Stimulated activated CD8-positive, alpha-beta memory T cell treated with anti-CD3 and anti-CD28 coated beads, Interleukin-15, amount 100 ng/mL, for 24 hours (primary cell): ENCODE measurements at regions not wholly inside any gene's neighbourhood (a gene's known extent, or its start where the extent isn't known, plus 50 kb on each side); places are given as distances from the start of the nearest gene placed in this dataset.

Experiments
- DNase-seq: peaks from one replicate; pipeline ENCODE4 v3.0.0-alpha.2; 2020; ENCODE audit warnings: low read depth

DNA sequence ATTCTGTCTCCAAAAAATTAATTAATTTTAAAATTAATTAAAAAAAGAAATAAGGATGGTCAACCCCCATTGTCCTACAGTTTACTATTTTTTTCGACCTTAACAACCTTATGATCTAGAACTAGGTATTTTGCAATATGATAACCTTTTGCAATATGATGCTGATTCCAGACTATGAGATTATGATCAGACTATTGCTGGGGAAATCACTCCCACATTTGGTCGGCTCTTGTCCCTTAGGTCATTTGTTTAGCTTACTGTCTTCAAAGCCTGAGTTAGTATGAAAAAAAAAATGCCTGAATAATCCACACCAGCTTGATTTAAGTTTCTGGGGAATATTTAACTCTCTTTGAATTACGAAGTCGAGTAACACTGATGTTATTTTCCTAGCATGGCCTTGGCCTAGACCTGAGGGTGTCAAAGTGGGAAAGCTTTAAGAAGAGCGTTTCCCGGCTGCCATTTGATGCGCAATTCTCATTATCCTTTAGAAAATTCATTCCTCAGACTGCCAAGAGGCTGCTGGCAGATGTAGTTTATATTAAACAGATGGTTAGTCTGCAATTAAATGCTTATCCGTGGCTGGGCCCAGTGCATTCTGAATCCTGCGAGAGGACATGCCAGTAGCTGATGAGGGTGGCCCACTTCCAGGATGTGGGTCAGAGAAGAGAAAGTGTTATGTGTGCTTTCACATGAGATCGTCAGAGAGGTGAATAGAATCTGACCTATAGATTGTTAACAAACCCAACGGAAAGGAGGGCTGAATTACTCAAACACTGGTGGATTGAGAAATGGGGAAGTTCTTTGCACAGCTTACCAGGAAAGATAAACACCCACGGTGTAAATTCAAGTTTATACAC is 496.0 kb upstream of the THBS1 start:
- no peak for DNase-seq

DNA sequence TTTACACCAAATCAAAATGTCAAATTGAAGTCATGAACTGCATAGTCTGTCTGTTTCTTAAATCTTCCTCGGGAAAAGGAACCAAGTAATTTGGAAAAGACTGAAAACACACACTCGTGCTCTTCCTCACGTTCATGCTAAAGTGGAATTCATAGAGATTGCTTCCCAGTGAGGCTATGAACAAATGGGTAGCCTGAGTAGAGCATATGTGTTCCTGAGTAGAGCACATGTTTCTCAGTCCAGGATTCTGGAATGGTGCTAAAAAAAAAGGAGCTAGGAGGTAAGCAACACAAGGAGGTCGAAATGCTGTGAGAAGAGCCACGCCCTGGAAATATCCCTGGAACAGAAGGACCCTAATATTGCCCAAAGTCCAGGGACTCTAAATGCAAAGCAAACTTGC is 494.2 kb upstream of the THBS1 start:
- no peak for DNase-seq

DNA sequence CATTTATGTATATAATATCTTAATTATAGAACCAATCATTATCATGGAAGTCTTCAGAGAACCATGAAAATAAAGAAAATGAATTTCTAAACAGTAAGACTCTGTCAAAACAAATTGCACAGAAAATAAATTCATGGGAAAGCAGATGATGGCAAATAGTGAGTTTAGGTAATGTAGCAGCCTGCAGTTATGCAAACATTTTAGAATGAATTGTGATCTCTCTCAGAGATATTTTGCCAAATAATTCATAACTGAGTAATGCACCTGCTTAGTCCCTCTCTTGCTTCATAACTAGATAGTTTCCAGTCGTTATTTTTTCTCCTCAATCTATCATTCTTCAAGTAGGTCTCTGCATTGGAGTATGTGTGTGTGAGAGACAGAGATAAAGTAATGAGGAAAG is 492.7 kb upstream of the THBS1 start:
- DNase-seq = no peak

DNA sequence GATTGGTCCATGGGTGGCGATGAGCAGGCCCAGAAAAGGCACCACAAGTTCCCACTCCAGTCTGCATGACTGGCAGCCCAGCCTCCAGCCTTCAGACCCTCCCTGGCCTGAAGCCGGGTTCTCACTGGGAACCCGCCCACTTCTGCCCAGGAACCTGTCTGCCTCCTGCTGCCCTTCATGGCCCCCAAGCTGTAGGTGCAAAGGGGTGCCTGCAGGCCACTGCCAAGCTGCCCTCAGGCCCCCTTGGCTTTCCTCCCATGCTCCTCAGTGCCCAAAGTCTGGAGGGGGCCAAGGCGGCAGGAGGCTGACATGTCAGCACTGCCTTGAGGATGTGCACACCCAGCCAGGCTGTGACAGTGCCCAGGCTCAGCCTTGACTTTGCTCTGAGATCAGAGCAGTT is 488.5 kb upstream of the THBS1 start:
- DNase-seq = no peak

DNA sequence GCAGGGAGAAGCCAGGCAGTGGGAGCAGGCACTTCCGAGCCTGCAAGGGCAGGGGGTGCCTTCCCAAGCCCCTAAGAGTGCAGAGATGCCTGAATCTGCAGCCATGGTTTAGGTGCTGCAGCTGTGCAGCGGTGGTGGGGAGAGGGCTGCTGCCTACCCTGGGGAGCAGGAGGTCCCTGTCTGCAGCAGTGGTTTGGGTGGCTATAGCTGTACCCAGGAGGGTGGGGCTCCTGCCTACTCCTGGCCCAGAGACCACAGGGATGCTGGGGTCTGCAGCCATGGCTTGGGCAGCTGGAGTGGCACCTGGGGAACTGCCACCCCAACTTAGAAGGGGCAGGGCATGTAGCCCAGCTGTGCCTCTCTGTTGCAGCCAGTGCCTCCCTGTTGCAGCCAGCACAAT is 488.1 kb upstream of the THBS1 start:
- DNase-seq = no peak

DNA sequence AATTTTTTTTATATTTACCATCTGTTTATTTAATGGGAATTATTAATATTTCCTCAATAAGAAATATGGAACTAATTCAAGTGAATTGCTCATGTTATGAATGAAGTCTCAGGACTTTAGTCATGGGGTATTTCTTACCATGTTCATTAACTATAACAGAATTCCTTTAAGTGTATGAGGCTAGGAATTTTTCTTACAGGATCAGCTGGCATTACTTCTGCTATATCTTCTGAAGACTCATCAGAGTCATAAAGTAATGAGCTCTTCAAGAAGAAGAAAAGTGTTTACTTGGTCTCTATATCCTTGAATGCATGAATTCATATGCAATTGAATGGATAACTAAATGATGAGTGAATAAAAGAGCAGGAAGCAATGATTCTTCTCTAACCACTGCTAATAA is 486.8 kb upstream of the THBS1 start:
- no peak for DNase-seq

DNA sequence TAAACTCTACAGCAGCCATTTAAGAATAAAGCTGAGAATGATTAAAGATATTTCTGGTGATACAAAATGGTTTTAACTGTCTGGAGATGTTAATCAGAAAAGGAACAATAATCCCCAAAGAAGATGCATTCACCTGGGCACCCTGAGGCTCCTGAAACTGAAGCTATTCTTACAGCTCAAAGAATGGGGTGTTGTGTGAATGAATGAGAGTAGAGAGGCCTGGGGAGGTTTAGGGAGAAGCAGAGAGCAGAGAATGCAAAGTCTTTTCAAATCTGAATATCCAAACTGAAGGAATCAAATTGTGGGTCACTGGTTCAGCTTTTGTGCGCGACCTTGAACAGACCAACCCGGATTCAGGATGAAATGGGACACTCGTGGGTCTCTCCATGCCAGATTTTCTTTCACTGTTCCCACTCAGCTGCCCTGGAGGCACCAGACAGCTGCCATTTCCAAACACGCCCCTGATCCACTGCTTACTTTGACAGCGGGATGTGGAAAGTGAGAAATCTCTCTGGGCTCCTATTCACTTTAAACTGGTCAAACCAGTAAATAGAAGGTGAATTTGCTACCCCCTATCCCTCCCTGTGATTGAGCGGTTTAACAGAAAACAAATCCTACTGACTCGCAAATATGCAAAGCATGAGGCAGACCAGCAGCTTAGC is 485.5 kb upstream of the THBS1 start:
- no peak for DNase-seq

DNA sequence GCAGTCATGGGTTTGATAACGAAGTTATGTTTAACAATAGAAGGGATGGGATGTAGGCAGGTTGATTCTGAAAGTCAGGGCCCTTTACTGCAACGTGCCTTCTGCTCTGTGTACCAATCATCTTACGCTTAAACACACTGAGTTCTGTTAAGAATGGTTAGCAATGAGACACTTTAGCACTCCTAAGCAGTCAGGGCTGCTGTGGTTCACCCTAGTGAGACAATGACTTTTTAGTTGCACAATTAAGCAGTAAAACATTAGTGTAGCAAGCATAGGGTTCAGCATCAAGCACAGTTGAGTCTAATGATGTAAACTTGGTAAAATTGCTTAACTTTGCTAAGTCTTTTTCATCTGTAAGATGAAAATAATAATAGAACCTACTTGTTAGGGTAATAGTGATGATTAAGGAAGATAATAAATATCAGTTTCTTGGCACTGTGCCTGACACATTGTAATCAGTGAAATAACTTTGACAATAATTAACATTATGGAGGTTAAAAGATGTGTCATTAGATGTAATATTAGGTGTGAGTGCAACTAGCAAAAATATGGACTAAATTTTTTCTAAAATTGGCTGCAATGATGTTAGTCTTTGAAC is 484.2 kb upstream of the THBS1 start:
- DNase-seq = no peak

DNA sequence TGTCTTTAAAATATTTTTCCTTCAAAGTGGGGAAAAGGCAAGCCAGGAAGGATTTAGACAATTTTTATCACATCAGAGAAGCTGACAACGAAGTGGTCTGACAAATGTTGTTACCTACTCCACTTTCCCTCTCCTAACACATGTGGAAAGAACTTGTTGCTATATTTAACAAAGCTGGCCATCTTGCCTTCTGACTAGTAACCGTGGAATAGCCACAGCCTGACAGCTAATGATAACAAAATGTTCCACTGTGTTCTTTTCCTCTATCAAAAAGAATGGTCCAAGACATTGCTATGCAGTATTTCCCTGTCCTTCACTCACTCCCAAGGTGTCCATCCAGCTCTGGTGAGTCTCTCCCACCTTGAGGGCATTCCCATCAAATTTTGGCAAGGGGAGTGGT is 481.4 kb upstream of the THBS1 start:
- DNase-seq = no peak

DNA sequence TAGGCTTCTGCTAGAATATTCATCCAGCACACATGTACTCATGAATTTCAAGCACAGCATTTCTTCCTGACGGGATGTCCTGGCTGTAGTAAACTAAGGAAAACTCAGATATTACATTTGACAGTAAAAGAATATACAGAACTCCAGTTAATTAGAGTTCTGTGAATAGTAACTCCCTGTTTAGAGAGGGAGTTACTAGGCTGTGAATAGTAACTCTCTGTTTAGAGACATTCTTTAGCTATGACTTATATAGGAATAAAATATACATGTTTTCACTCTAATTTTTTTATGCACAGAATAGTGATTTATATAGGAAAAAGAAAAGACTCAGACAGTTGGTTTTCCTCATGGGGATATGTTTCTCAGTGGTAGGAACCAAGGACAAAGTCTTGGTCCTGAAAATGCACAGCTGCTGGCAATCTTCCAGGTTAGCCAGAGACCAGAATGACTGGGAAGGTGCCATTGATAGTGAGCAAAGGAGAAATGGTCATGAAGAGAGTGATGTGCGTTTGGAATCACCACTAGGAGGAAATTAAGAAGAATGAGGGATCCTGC is 480.7 kb upstream of the THBS1 start:
- DNase-seq = no peak

DNA sequence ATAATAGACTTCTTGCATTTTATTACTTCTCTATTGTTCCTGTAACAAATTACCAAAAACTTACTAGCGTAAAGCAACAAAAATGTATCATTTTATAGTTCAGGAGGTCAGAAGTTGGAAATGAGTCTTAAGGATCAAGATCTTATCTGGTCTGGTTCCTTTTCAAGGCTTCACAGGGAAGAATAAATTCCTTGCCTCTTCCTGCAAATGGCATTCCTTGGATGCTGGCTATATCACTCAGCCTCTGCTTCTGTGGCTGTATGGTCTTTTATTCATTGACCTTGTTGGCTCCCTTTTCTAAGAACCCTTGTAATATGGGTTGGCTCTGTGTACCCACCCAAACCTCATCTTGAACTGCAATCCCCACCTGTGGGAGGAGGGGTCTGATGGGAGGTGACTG is 478.4 kb upstream of the THBS1 start:
- no peak for DNase-seq

DNA sequence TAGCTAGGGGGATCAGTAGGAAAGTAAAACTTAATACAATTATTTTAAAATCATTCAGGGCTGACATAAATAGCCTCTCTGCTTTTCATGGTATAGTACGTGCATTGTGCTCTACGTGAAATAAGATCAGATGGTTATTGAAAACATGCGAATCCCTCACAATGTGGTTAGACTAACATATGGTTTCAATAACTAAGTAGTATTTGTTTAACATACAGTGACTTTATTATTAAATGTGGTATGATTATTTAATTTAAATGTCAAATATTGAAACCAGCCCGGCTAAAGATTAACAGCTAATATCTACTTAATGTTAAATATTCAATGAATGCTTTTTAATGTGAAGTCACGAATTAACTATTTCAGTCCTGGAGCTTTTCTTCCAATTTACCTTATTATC is 473.9 kb upstream of the THBS1 start:
- DNase-seq = no peak

DNA sequence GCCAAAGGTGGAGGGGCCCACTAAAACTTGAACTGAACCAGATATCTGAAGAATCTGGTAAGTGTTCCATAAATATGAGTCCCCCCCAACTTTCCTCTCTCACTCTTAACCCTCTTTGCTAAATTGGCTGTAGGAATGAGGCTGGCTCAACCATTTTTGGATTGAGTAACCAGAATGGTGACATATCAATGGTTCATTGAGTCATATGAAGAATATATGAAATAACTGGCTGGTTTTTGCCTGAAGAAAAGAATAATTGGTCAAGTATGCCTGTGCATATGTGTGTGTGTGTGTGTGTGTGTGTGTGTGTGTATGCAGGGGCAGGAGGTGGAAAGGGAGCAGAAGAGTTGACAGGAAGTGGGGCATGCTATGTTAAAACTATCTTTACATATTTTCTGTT is 472.9 kb upstream of the THBS1 start:
- no peak for DNase-seq

DNA sequence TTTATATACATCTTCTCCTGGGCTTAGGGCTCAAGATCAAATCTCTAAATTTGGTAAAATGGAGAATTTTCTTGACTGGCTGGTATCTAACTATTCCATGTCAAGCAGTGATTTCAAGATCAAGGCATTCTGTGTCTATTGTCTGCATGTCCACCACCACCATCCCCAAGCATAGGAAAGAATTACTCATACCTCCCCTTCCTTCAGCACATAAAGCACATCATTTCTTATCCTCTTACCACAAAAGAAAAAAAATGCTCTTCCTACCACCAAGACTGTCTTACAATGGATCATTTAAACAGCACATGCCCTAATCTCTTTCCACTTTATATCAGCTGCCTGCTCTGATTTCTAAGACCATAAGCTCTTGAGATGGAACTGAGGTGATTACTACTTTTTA is 470.5 kb upstream of the THBS1 start:
- DNase-seq = no peak

DNA sequence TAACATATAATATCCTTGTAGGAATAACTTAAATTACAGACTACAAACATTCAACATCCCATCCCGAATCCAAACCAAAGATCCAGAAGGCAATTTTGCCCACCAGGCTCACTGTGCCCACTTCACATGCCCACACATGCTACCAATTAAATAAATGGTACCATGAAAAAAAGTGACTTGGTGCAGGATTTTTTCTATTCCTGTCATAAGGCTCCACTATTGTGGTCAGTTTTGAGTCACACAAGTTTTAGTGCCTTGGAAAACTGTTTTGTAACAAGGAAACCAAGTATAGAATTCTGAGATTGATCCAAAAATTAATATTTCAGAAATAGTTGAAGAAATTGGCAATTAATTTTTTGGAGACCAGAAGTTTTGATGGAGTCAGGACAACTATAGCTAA is 470.1 kb upstream of the THBS1 start:
- DNase-seq = no peak

DNA sequence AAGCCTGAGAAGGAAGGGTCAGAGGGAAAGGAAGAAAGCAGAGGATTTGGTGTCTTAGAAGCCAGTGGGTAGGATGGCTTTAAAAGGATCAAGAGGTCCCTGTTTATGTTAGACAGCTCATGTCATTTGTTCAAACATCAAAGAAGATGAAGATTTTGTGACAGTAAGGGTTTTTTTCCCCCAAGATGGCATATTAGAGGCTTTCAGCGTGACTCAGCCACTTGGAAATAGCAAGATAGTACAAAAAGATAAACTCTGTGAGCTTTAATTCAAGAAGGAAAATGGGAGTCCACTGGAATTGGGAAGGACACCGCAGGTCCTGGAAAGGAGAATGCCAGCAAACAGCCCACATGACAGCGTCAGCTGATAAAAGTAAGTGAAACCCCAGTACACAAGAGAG is 467.1 kb upstream of the THBS1 start:
- no peak for DNase-seq

DNA sequence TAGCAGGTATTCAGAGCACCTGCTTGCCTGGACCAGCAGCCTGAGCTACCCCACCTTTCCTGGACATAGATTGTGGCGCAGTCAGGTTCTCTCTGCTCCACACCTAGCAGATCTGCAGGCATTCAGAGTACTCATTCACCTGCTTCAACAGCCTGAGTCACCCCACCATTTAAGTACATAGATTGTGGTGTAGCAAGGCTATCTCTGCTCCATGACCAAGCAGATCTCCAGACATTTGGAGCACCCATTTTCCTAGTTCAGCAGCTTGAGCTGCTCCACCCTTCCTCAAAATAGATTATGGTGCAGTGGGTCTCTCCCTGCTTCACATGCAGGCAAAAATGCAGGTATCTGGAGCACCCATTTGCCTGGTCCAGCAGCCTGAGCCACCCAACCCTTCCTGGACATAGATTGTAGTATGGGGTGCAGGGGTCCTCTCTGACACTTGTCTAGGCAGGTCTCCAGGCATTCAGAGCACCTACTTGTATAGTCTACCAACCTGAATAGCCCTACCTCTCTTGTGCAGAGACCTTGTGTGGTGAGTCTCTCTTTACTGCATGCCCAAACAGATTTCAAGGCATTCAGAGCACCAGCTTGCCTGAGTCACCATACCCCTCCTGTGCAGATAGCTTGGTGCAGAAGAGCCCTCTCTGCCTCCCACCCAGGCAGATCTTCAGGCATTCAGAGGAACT is 466.0 kb upstream of the THBS1 start:
- no peak for DNase-seq

DNA sequence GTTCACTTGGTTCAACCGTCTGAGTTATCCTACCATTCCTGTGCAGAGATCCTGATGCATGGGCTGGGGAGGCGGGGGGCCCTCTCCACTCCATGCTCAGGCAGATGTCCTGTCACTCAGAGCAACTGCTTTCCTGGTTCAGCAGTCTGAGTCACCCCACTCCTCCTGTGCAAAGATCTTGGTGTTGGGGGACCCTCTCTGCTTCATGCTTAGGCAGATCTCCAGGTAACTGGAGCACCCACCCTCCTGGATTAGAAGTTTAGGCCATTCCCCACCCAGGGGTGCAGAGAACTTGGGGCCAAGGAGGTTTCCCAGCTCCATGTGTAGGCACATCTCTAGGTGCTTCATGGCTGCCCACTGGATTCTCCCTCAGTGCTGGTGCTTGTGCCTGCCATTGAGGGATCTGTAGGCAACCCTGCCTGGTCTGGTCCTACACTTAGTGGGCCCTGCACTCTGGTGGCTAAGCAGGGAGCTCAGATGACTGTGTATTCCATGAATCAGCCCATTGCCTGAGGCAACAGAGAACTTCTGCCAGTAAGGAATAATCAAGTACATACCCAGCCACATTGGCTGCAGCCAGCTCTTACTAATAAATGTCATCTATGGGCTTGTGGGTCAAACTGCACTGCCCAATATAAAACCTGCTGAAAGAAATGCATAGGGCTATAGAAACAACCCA is 465.4 kb upstream of the THBS1 start:
- no peak for DNase-seq

DNA sequence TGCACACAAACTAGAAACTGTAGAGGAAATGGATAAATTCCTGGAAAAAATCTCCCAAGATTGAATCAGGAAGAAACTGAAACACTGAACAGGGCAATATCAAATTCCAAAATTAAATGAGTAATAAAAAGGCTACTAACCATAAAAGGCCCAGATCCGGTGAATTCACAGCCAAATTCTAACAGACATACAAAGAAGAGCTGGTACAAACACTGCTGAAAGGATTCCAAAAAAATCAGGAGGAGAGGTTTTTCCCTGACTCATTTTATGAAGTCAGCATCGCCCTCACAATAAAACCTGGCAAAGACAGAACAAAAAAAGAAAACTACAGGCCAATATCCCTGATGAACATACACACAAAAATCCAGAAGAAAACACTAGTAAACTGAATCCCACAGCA is 462.4 kb upstream of the THBS1 start:
- DNase-seq = no peak

DNA sequence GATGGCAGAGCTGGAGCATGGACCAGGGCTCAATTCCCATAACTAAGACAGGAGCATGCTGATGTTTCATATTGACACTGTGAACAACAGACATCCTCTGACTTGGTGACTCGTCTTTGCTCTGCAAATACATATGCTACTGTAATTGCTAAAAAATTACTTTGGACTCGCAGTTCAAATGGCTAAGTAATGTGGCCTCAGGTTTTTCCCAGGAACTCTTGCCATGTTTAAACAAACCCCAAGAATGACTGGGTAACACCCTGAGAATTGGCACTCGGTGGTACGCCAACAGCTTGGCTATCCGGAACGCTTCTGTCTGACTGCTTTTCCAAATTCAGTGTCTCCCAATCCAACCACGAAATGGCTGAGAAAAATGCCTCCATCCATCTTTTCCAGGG is 456.7 kb upstream of the THBS1 start:
- DNase-seq = no peak

DNA sequence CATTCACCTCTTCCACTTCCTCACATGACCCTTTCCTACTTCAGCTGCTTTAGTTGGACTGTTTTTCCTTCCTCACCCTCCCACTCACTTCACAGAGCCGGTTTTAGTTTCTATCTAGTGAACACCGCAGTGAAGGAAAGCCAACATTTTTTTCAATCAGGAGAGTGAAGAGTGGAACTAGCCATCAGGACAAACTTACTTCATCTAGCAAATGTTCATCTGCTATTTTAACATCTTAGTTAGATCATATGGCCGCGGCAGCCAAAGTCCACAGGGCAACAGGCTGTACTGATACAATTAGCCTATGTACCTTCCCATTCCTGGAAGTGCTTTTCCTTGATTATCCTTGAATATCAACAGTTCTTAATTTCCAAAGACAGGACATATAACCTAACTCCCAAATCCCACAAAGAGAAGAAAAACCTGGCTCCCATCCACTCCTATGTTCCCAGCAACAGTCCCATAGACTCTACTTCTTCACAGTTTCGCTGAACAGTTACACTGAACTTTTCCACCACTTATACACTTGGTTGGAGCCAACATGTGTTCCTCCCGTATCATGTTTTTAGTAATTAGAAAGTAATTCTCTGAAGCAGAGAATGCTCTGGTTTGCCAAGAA is 456.2 kb upstream of the THBS1 start:
- DNase-seq = no peak

DNA sequence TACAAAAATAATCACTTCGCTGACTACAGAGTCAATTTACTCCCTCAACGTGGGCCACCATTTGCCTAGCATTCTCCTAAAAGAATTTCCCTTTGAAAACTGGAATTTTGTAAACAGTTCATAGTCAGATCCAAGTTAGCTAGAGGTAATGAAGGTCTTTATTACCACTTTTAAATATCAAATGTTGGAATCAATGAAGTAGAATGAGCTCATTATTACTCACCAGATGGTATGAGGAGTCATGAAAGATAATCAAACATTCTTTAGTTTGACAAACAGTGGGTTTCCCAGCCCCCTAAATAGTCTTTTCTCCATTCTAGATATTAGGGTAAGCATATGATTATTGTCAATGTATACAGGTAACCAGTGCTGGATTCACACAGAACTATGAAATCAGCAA is 455.7 kb upstream of the THBS1 start:
- DNase-seq = no peak
